ENCODE measurements at regions not wholly inside any gene's neighbourhood (a gene's known extent, or its start where the extent isn't known, plus 50 kb on each side); places are given as distances from the start of the nearest gene placed in this dataset.

GRCh38 chr2:126796931-126797621, 101.6 kb upstream of the TEX51 start:
- DNase-seq (ENCODE audit: low read depth in 1 of 2, low spot score in 1 of 2): no peak
- no peak overlapping the region for H3K4me3 ChIP-seq (replicated peaks; ENCODE audit: insufficient read depth, low read length)
- no peak overlapping the region for H3K27ac ChIP-seq (replicated peaks)
- TF ChIP-seq CTCF (IDR thresholded peaks at IDR 0.05; ENCODE audit: insufficient read depth, low read length) (no peak), GABPA (IDR thresholded peaks at IDR 0.05; ENCODE audit: low read depth) (no peak), POLR2AphosphoS5 (IDR thresholded peaks at IDR 0.05; ENCODE audit: low read depth) (no peak), SPI1 (IDR thresholded peaks at IDR 0.05; ENCODE audit: borderline replicate concordance, low read depth) (no peak), REST (IDR thresholded peaks at IDR 0.05; ENCODE audit: insufficient replicate concordance, low read depth) (no peak)
- H3K27me3 ChIP-seq (ENCODE audit: insufficient read depth, poor library complexity, severe bottlenecking): no peaks in the 10 kb centered on the region

GRCh38 chr2:126797622-126798275, 100.9 kb upstream of the TEX51 start:
- Histone ChIP-seq H3K4me3 (replicated peaks; ENCODE audit: insufficient read depth, low read length) (no peak overlapping the region), H3K27me3 (ENCODE audit: insufficient read depth, poor library complexity, severe bottlenecking) (no peaks in the 10 kb centered on the region), H3K27ac (replicated peaks) (no peak overlapping the region)
- TF ChIP-seq SPI1 (IDR thresholded peaks at IDR 0.05; ENCODE audit: borderline replicate concordance, low read depth): no peak
- no peak for TF ChIP-seq CTCF (IDR thresholded peaks at IDR 0.05; ENCODE audit: insufficient read depth, low read length)
- TF ChIP-seq REST (IDR thresholded peaks at IDR 0.05; ENCODE audit: insufficient replicate concordance, low read depth): no peak
- no peak for TF ChIP-seq GABPA (IDR thresholded peaks at IDR 0.05; ENCODE audit: low read depth)
- no peak for TF ChIP-seq POLR2AphosphoS5 (IDR thresholded peaks at IDR 0.05; ENCODE audit: low read depth)
- no peak for DNase-seq (ENCODE audit: low read depth in 1 of 2, low spot score in 1 of 2)

- Histone ChIP-seq H3K27me3 (ENCODE audit: insufficient read depth, poor library complexity, severe bottlenecking) (no peaks in the 10 kb centered on the region), H3K4me3 (replicated peaks; ENCODE audit: insufficient read depth, low read length) (no peak overlapping the region), H3K27ac (replicated peaks) (peak overlapping the region; percentile 19)
- TF ChIP-seq CTCF (IDR thresholded peaks at IDR 0.05; ENCODE audit: insufficient read depth, low read length): no peak
- TF ChIP-seq REST (IDR thresholded peaks at IDR 0.05; ENCODE audit: insufficient replicate concordance, low read depth): no peak
- TF ChIP-seq SPI1 (IDR thresholded peaks at IDR 0.05; ENCODE audit: borderline replicate concordance, low read depth): no peak
- no peak for DNase-seq (ENCODE audit: low read depth in 1 of 2, low spot score in 1 of 2)
Measured at GRCh38 chr2:126798276-126799140, 100.2 kb upstream of the TEX51 start.
